Naive thymus-derived CD8-positive, alpha-beta T cell (primary cell): ENCODE measurements at regions not wholly inside any gene's neighbourhood (a gene's known extent, or its start where the extent isn't known, plus 50 kb on each side); places are given as distances from the start of the nearest gene placed in this dataset.
"Not testable (repeated sequence)": the region's sequence is repeated elsewhere in the genome, so short reads cannot be mapped to it uniquely, and the experiment has no call there.

Experiments used
- ATAC-seq, 2 donors: fragments of 150-1000 bp; cut with Tn5 transposase in 1 of 2; sonication (Bioruptor Pico), chemical (Tn5 transposase) in 1 of 2; 1 replicate in 1 of 2; 2 replicates in 1 of 2; pipeline ENCODE4 v1.10.0; 2021; ENCODE audit warnings: mild to moderate bottlenecking in 2 of 2, moderate library complexity in 2 of 2
- POLR2A ChIA-PET: fragments of 350-600 bp; sonication (Branson Sonifier 250); formaldehyde crosslinking; loops from one replicate; lab custom pipeline; 2021; ENCODE audit warnings: antibody characterized with exemption; lab: Charles Lee
- DNase-seq, 10 donors: peaks; one replicate each; pipeline versions ENCODE4 v3.0.0 to v3.0.0-alpha.2; 2020 to 2022
- H3K27ac Mint-ChIP-seq, 10 donors: one replicate each; pipeline ENCODE4 v1.8.0; 2020 to 2022; ENCODE audit warnings: mild to moderate bottlenecking in 10 of 10, mixed read lengths in 10 of 10, moderate library complexity in 4 of 10, inconsistent platforms in 1 of 10
- H3K27me3 Mint-ChIP-seq, 5 donors: one replicate each; pipeline ENCODE4 v1.8.0; 2021 to 2022; ENCODE audit warnings: mixed read lengths in 5 of 5
- H3K36me3 Mint-ChIP-seq, 3 donors: one replicate each; pipeline ENCODE4 v1.8.0; 2020 to 2022; ENCODE audit warnings: mixed read lengths in 3 of 3, mild to moderate bottlenecking in 2 of 3, inconsistent platforms in 1 of 3
- H3K4me1 Mint-ChIP-seq, 4 donors: one replicate each; pipeline ENCODE4 v1.8.0; 2021 to 2022; ENCODE audit warnings: mixed read lengths in 4 of 4
- H3K4me3 Mint-ChIP-seq, 10 donors: one replicate each; pipeline ENCODE4 v1.8.0; 2020 to 2022; ENCODE audit warnings: mild to moderate bottlenecking in 10 of 10, mixed read lengths in 10 of 10, moderate library complexity in 6 of 10, inconsistent platforms in 1 of 10
- H3K9me3 Mint-ChIP-seq, 9 donors: one replicate each; pipeline ENCODE4 v1.8.0; 2020 to 2022; ENCODE audit warnings: mixed read lengths in 9 of 9, mild to moderate bottlenecking in 3 of 9, inconsistent platforms in 1 of 9, moderate library complexity in 1 of 9

DNA sequence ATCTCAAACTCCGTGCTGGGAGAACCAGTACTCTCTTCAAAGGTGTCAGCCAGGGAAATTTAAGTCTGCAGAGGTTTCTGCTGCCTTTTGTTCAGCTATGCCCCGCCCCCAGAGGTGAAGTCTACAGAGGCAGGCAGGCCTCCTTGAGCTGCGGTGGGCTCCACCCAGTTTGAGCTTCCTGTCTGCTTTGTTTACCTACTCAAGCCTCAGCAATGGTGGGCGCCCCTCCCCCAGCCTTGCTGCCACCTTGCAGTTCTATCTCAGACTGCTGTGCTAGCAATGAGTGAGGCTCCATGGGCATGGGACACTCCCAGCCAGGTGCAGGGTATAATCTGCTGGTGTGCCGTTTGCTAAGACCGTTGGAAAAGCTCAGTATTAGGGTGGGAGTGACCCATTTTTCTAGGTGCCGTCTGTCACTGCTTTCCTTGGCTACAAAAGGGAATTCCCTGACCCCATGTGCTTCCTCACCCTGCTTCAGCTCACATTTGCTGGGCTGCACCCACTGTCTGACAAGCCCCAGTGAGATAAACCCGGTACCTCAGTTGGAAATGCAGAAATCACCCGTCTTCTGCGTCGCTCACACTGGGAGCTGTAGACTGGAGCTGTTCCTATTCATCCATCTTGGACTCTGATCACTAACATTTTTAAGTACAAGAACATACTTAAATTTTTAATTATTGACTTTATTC, 389.2 kb upstream of the UBE2E3 start:
- Mint-ChIP-seq H3K4me1 (peaks cover 5 to 18% (median 9%) of the 10 kb centered on the region in 4 donors), H3K9me3 (peaks cover 0 to 50% (median 39%) of the 10 kb centered on the region in 9 donors), H3K27ac (peak overlapping the region in 3 of 10 donors; percentile 15 to 76 (median 48)), H3K4me3 (peak overlapping the region in 7 of 10 donors; percentile 24 to 58 (median 50)), H3K36me3 (peaks cover 0 to 16% (median 15%) of the 10 kb centered on the region in 3 donors)
- peak in 6 of 10 donors; percentile 3 to 67 (median 20) for DNase-seq
- POLR2A ChIA-PET, H3K27me3 Mint-ChIP-seq, ATAC-seq: not testable (repeated sequence)

DNA sequence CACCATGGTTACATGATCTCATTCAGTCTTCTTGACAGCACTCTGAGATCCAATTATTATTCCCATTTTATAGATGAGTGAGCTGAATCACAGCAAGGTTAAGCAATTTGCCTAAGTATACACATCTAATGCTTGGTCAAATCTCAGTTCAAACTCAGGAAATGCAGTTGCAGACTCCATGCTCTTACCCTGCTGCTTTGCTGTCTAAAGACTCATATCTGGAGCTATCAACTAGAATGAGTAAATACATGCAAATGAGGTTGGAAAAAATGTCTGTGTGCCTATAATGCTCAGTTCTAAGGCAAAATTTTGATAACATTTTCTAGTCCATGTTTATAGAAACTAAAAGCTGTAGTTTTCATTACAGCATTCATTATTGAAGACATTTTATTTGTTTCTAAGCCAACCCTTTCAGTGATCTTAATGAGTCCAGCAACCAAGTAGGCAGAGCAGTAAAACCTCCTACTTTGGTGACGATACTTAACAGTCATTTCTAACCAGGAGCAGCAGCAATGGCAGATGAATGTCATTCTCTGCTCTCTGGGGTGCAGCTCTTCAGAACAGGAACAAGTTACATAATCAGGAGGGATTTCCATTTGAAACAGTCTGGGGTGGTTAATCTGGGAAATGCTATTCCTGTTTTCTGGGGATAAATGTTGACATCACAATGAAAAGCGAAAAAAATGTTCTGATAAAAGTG, 396.8 kb upstream of the UBE2E3 start:
- DNase-seq (no peak), ATAC-seq (no peak)
- POLR2A ChIA-PET = no interaction called here
- Mint-ChIP-seq H3K36me3 (peaks cover 0 to 3% (median under 1%) of the 10 kb centered on the region in 3 donors), H3K9me3 (peaks cover 0 to 19% (median 12%) of the 10 kb centered on the region in 9 donors), H3K27ac (no peak overlapping the region), H3K4me3 (no peak overlapping the region), H3K4me1 (no peaks in the 10 kb centered on the region), H3K27me3 (peaks cover 0 to 5% (median 0%) of the 10 kb centered on the region in 5 donors)

DNA sequence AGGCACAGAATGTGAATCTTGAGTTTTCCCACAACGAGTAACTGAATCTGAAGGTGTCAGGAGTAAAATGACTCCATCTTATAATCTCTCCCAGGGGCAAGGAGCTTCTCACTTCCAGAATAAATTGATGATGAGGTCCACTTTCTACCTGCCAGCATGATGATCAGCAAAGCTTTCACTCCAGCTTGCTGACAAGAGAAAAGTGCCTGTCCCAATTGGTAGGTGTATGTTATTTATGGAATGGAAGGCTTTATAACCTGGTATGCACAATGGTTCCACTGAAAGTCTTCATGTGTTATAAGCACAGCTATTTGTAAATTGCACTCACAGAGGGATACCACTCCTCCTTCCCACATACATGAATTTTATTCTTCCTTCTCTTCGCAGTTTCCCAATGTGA, 401.0 kb upstream of the UBE2E3 start:
- POLR2A ChIA-PET = no interaction called here
- DNase-seq (no peak), ATAC-seq (no peak)
- H3K27me3 Mint-ChIP-seq = peaks cover 0 to 5% (median 1%) of the 10 kb centered on the region in 5 donors
- H3K27ac Mint-ChIP-seq = no peak overlapping the region
- H3K36me3 Mint-ChIP-seq = no peaks in the 10 kb centered on the region
- no peak overlapping the region for H3K4me3 Mint-ChIP-seq
- peaks cover 0 to 3% (median 0%) of the 10 kb centered on the region in 9 donors for H3K9me3 Mint-ChIP-seq
- no peaks in the 10 kb centered on the region for H3K4me1 Mint-ChIP-seq

DNA sequence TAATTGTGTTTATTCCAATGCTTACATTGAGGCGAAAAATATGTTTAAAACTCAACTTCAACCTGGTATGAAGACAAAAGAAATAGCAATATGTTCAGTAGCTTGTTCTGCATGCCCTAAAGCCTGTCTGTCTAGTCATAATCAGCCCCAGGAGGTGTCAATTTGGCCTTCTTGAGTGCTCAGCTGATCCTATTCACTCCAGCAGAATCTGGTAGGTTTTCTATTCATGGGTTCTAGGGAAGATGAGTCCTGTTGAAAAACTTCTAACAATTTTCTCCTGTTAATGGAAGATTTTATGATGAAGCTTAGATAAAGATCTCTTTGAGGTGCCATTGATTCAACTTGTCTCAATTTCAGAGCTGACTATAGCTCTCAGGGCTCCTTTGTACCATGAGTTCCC, 402.0 kb upstream of the UBE2E3 start:
- POLR2A ChIA-PET = no interaction called here
- DNase-seq = no peak
- no peak overlapping the region for H3K4me3 Mint-ChIP-seq
- peaks cover 0 to 5% (median 1%) of the 10 kb centered on the region in 5 donors for H3K27me3 Mint-ChIP-seq
- no peak for ATAC-seq
- peak overlapping the region in 1 of 10 donors; percentile 42 for H3K27ac Mint-ChIP-seq
- peaks cover 0 to 3% (median 0%) of the 10 kb centered on the region in 9 donors for H3K9me3 Mint-ChIP-seq
- H3K36me3 Mint-ChIP-seq = no peaks in the 10 kb centered on the region
- no peaks in the 10 kb centered on the region for H3K4me1 Mint-ChIP-seq

GRCh38 chr2:180577567-180577966, 402.8 kb upstream of the UBE2E3 start:
- POLR2A ChIA-PET = no interaction called here
- ATAC-seq (no peak), DNase-seq (no peak)
- H3K4me1 Mint-ChIP-seq = no peaks in the 10 kb centered on the region
- H3K27ac Mint-ChIP-seq = no peak overlapping the region
- no peak overlapping the region for H3K4me3 Mint-ChIP-seq
- H3K36me3 Mint-ChIP-seq = no peaks in the 10 kb centered on the region
- H3K9me3 Mint-ChIP-seq = peaks cover 0 to 3% (median 0%) of the 10 kb centered on the region in 9 donors
- H3K27me3 Mint-ChIP-seq = peaks cover 0 to 5% (median 1%) of the 10 kb centered on the region in 5 donors

DNA sequence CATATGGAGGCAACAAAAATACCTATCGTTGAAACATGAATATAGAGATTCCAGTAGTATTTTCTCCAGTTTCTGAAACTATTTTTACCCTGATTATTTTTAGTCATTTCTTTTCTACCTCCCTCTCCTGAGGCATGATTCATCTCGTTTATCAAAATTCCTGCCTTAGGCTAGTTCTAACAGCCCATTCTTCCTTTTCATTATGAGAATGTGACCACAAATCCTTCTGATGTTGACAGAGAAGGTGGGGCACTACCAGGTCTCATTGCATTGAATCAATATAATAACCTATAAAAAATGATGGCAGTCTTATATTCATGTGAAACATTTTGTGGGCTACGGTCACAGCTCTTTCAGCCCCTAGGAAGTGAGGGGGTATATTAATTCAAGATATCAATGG, 406.5 kb upstream of the UBE2E3 start:
- Mint-ChIP-seq H3K9me3 (peaks cover 0 to 3% (median 0%) of the 10 kb centered on the region in 9 donors), H3K27ac (no peak overlapping the region), H3K27me3 (peaks cover 0 to 5% (median under 1%) of the 10 kb centered on the region in 5 donors), H3K36me3 (no peaks in the 10 kb centered on the region), H3K4me3 (no peak overlapping the region), H3K4me1 (no peaks in the 10 kb centered on the region)
- DNase-seq (no peak), ATAC-seq (no peak)
- POLR2A ChIA-PET = no interaction called here

DNA sequence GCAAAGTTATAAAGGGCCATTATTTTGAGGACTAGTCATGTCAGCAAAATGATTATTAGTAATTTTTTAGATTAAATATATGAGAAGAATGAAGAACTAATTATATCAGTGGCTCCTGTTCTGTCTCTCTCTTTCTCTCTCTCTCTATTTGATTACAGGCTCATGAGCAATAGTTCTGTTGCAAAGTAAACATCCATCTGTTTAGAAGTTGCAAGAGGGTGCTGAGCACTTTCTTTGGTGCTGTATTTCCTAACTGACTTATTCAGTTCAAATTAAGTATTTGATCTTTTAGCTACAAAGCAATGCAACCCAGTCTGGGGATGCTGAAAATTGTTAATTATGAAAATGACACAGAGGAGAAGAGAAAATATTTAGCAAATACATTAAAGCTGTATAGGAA, 408.1 kb upstream of the UBE2E3 start:
- H3K4me1 Mint-ChIP-seq = no peaks in the 10 kb centered on the region
- H3K36me3 Mint-ChIP-seq = no peaks in the 10 kb centered on the region
- H3K9me3 Mint-ChIP-seq = no peaks in the 10 kb centered on the region
- H3K27ac Mint-ChIP-seq = no peak overlapping the region
- POLR2A ChIA-PET = no interaction called here
- no peak overlapping the region for H3K4me3 Mint-ChIP-seq
- H3K27me3 Mint-ChIP-seq = peaks cover 1 to 12% (median 3%) of the 10 kb centered on the region in 5 donors
- no peak for ATAC-seq
- DNase-seq = no peak

DNA sequence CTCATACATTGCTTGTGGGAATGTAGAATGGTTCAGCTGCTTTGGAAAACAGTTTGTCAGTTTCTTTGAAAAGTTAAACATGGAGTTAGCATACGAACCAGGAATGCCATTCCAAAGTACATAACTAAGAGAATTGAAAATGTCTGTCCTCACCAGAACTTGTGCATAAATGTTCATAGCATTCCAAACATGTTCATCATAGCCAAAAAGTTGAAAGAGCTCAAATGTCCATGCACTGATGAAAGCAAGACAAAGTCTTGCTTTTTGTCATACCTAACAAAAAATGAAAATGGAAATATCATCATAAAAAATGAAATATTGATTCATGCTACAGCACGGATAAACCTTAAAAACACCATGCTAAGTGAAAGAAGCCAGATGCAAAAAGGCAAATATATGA, 408.8 kb upstream of the UBE2E3 start:
- Mint-ChIP-seq H3K9me3 (no peaks in the 10 kb centered on the region), H3K36me3 (no peaks in the 10 kb centered on the region), H3K27me3 (peaks cover 1 to 12% (median 3%) of the 10 kb centered on the region in 5 donors), H3K4me1 (no peaks in the 10 kb centered on the region), H3K27ac (no peak overlapping the region), H3K4me3 (no peak overlapping the region)
- ATAC-seq (no peak), DNase-seq (no peak)
- POLR2A ChIA-PET = no interaction called here

GRCh38 chr2:180570864-180571263, 409.5 kb upstream of the UBE2E3 start:
- Mint-ChIP-seq H3K9me3 (no peaks in the 10 kb centered on the region), H3K4me3 (no peak overlapping the region), H3K27ac (no peak overlapping the region), H3K4me1 (no peaks in the 10 kb centered on the region), H3K27me3 (peaks cover under 1 to 12% (median 3%) of the 10 kb centered on the region in 5 donors), H3K36me3 (no peaks in the 10 kb centered on the region)
- DNase-seq (no peak), ATAC-seq (no peak)
- POLR2A ChIA-PET = no interaction called here

DNA sequence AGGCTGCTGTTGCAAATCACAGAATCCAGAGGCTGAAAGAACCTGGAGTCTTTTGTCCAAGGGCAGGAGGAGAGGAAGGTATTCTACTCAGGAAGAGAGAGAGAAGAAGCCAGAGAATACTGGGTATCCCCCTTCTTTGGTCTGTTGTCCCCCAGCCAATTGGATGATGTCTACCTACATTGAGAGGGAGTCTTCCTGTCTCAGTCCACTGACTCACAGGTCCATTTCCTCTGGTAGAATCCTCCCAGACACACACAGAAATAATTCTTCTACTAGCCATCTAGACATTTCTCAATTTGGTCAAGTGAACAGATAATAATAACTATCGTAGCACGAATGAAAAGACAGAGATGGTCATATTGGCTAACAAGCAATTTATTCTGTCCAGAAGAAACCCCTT, 416.4 kb upstream of the UBE2E3 start:
- ATAC-seq (no peak), DNase-seq (no peak)
- Mint-ChIP-seq H3K4me1 (no peaks in the 10 kb centered on the region), H3K27ac (no peak overlapping the region), H3K27me3 (peaks cover 0 to 12% (median 5%) of the 10 kb centered on the region in 5 donors), H3K9me3 (no peaks in the 10 kb centered on the region), H3K36me3 (no peaks in the 10 kb centered on the region), H3K4me3 (no peak overlapping the region)
- POLR2A ChIA-PET = no interaction called here

- peaks cover 0 to 11% (median 3%) of the 10 kb centered on the region in 5 donors for H3K27me3 Mint-ChIP-seq
- DNase-seq = no peak
- H3K4me1 Mint-ChIP-seq = no peaks in the 10 kb centered on the region
- no peak for ATAC-seq
- H3K36me3 Mint-ChIP-seq = no peaks in the 10 kb centered on the region
- H3K27ac Mint-ChIP-seq = no peak overlapping the region
- H3K4me3 Mint-ChIP-seq = no peak overlapping the region
- H3K9me3 Mint-ChIP-seq = no peaks in the 10 kb centered on the region
- POLR2A ChIA-PET = no interaction called here
Observed at GRCh38 chr2:180562378-180562777, 418.0 kb upstream of the UBE2E3 start.

- Mint-ChIP-seq H3K4me1 (no peaks in the 10 kb centered on the region), H3K27ac (no peak overlapping the region), H3K27me3 (peaks cover 0 to 13% (median 3%) of the 10 kb centered on the region in 5 donors), H3K36me3 (no peaks in the 10 kb centered on the region), H3K4me3 (no peak overlapping the region), H3K9me3 (peaks cover 0 to 10% (median 2%) of the 10 kb centered on the region in 9 donors)
- POLR2A ChIA-PET = no interaction called here
- no peak for ATAC-seq
- DNase-seq = no peak
Observed at GRCh38 chr2:180559771-180560170, 420.6 kb upstream of the UBE2E3 start.

DNA sequence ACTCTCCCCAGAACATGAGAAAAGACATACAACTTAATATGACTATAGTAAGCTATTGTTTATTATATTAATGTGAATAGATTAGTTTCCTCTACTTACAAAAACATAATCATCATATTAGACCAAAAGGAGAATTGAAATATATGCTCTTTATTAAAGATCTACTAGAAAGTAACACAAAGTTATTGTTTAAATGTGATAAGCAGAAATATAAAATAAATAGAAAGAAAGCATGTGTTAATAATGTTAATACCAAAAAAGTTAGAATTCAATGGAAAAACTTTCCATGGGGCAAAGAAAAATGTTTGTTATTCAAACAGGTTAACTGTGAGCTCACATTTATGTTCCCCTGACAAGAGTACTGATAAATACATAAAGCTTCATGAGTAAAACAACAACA, 421.4 kb upstream of the UBE2E3 start:
- Mint-ChIP-seq H3K27me3 (peaks cover 0 to 13% (median 3%) of the 10 kb centered on the region in 5 donors), H3K9me3 (peaks cover 0 to 10% (median 3%) of the 10 kb centered on the region in 9 donors), H3K27ac (no peak overlapping the region), H3K36me3 (no peaks in the 10 kb centered on the region), H3K4me3 (no peak overlapping the region), H3K4me1 (no peaks in the 10 kb centered on the region)
- DNase-seq (no peak), ATAC-seq (no peak)
- POLR2A ChIA-PET = no interaction called here
